GOT3 (cell line): ENCODE measurements at regions not wholly inside any gene's neighbourhood (a gene's known extent, or its start where the extent isn't known, plus 50 kb on each side); places are given as distances from the start of the nearest gene placed in this dataset.
"Not testable (repeated sequence)": the region's sequence is repeated elsewhere in the genome, so short reads cannot be mapped to it uniquely, and the experiment has no call there.

Experiments used
- DNase-seq: peaks from one replicate; lab custom pipeline; 2025; ENCODE audit warnings: mixed read lengths; lab: John Stamatoyannopoulos, UW

GRCh38 chr2:64880193-64880951 lies 108.8 kb upstream of the SLC1A4 start:
- DNase-seq = no peak

GRCh38 chr2:64881037-64881492 lies 108.1 kb upstream of the SLC1A4 start:
- DNase-seq = no peak

GRCh38 chr2:64887565-64887964 lies 101.6 kb upstream of the SLC1A4 start:
- DNase-seq = no peak

GRCh38 chr2:64888591-64889309 lies 100.4 kb upstream of the SLC1A4 start:
- DNase-seq = no peak

GRCh38 chr2:64889803-64890202 lies 99.4 kb upstream of the SLC1A4 start:
- DNase-seq = no peak

GRCh38 chr2:64896572-64896971 lies 92.6 kb upstream of the SLC1A4 start:
- not testable (repeated sequence) for DNase-seq

- DNase-seq = no peak
These were observed 89.9 kb upstream of the SLC1A4 start for GRCh38 chr2:64899081-64899865.

GRCh38 chr2:64899876-64900275 lies 89.3 kb upstream of the SLC1A4 start:
- not testable (repeated sequence) for DNase-seq

- no peak for DNase-seq
These were observed 84.5 kb upstream of the SLC1A4 start for GRCh38 chr2:64904413-64905329.

- no peak for DNase-seq
These were observed 83.7 kb upstream of the SLC1A4 start for GRCh38 chr2:64905338-64906024.

GRCh38 chr2:64906853-64907536 lies 82.2 kb upstream of the SLC1A4 start:
- DNase-seq = no peak

GRCh38 chr2:64908406-64908805 lies 80.8 kb upstream of the SLC1A4 start:
- no peak for DNase-seq

GRCh38 chr2:64910523-64910922 lies 78.7 kb upstream of the SLC1A4 start:
- DNase-seq = no peak

GRCh38 chr2:64910972-64911433 lies 78.2 kb upstream of the SLC1A4 start:
- DNase-seq = no peak

GRCh38 chr2:64913357-64913869 lies 75.8 kb upstream of the SLC1A4 start:
- DNase-seq = no peak

GRCh38 chr2:64914247-64914646 lies 75.0 kb upstream of the SLC1A4 start:
- no peak for DNase-seq

- DNase-seq = no peak
These were observed 74.3 kb upstream of the SLC1A4 start for GRCh38 chr2:64914735-64915509.

GRCh38 chr2:64915510-64915900 lies 73.7 kb upstream of the SLC1A4 start:
- no peak for DNase-seq

- no peak for DNase-seq
These were observed 70.8 kb upstream of the SLC1A4 start for GRCh38 chr2:64918220-64918886.
